GM12875 (cell line): ENCODE measurements at regions not wholly inside any gene's neighbourhood (a gene's known extent, or its start where the extent isn't known, plus 50 kb on each side); places are given as distances from the start of the nearest gene placed in this dataset.
"Not testable (repeated sequence)": the region's sequence is repeated elsewhere in the genome, so short reads cannot be mapped to it uniquely, and the experiment has no call there.

Experiments used
- H3K4me3 ChIP-seq: one replicate; pipeline ENCODE4 v1.5.1; 2011; ENCODE audit warnings: low read depth, low read length, control low read depth
- CTCF ChIP-seq: IDR thresholded peaks from 2 replicates; pipeline ENCODE4 v1.5.1; 2011; ENCODE audit warnings: low read depth, mild to moderate bottlenecking, control low read depth, inconsistent platforms, low read length, moderate library complexity, borderline replicate concordance; ENCODE audit not compliant: insufficient read depth

GRCh38 chr13:61094865-61095264, 320.8 kb downstream of the PCDH20 start:
- no peak overlapping the region for H3K4me3 ChIP-seq
- no peak for TF ChIP-seq CTCF

- not testable (repeated sequence) for H3K4me3 ChIP-seq
Measured at GRCh38 chr13:61089894-61090293, 325.8 kb downstream of the PCDH20 start.

- no peak for TF ChIP-seq CTCF
Measured at GRCh38 chr13:61086087-61086486, 329.6 kb downstream of the PCDH20 start.

GRCh38 chr13:61084988-61085387, 330.7 kb downstream of the PCDH20 start:
- H3K4me3 ChIP-seq: no peak overlapping the region
- TF ChIP-seq CTCF: no peak

More at GRCh38 chr13:61086087-61086486, 329.6 kb downstream of the PCDH20 start:
- H3K4me3 ChIP-seq: no peak overlapping the region

- no peak overlapping the region for H3K4me3 ChIP-seq
- no peak for TF ChIP-seq CTCF
Measured at GRCh38 chr13:61078976-61079770, 336.5 kb downstream of the PCDH20 start.

- TF ChIP-seq CTCF: no peak
- no peak overlapping the region for H3K4me3 ChIP-seq
Measured at GRCh38 chr13:61052175-61052574, 363.5 kb downstream of the PCDH20 start.

GRCh38 chr13:61045251-61045650, 370.4 kb downstream of the PCDH20 start:
- no peak overlapping the region for H3K4me3 ChIP-seq

More at GRCh38 chr13:61045251-61045650, 370.4 kb downstream of the PCDH20 start:
- no peak for TF ChIP-seq CTCF
